ENCODE measurements at regions not wholly inside any gene's neighbourhood (a gene's known extent, or its start where the extent isn't known, plus 50 kb on each side); places are given as distances from the start of the nearest gene placed in this dataset.

DNA sequence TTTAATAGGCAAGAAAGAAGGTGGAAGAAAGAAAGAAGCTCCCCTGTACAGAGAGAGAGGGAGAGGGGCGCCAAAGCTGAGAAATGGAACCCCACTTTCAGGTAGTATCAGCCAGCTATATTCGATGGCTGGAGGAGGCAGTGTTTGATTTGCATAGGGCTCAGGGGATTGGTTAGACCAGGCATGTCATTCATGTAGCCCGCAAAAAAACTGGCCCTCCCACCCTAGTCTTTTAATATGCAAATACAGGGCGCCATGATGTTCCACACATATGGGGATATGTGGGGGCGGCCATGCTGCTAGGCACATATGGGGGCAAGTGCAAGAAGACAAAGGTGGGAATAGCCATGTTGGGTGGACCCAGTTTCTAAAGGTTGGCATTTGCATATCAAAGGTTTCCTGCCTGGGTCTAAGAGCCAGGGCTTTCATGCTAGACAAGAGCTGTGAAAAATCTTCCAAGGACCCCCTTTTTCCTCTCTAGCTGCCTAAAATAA lies 174.4 kb upstream of the ADRA1B start:
- intact Hi-C loops (cut with DNase I), result no loop called here
- no peak for ATAC-seq
- no peak for DNase-seq (ENCODE audit: missing footprints)

DNA sequence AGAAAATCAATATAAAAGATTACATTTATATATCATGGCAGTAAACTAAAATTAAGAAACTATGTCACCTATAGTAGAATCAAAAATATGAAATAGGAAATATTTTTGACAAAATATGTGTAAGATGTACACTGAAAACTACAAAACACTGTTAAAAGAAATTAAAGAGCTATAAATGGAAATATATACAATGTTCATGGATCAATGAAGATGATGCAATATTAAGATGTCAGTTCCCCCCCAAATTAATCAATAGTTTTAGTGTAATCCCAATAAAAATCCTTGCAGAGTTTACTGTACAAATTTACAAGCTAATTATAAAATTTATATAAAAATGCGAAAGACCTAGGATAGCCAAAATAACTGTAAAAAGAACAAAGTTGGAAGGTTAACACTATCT lies 173.0 kb upstream of the ADRA1B start:
- no peak for DNase-seq (ENCODE audit: missing footprints)
- no peak for ATAC-seq
- intact Hi-C loops (cut with DNase I), result no loop called here

DNA sequence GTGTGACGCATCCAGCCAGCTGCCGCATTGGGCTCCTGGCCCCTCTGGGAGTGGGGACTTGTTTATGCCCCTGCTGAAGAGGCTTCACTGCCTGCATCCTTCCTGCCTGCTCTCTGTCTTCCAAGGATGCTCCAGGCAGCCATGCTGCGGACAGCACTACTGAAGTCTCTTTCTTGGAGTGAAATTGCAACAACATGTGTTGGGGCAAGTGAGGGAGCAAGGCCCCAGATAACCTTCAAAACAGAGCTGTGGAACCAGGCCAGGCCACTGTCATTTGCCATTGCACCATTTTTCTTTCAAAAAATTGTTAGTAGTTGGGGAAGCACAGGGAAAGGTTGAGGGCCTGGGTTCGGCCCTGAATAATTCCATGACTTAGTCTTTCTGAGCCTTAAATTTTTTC lies 169.6 kb upstream of the ADRA1B start:
- DNase-seq (ENCODE audit: missing footprints) (no peak), ATAC-seq (no peak)
- intact Hi-C loops (cut with DNase I), result no loop called here

- intact Hi-C loops (cut with DNase I), result no loop called here
- ATAC-seq, result no peak
- no peak for DNase-seq (ENCODE audit: missing footprints)
Measured at GRCh38 chr5:159749146-159749545, 167.1 kb upstream of the ADRA1B start.

GRCh38 chr5:159750226-159750625 lies 166.1 kb upstream of the ADRA1B start:
- DNase-seq (ENCODE audit: missing footprints) (no peak), ATAC-seq (no peak)
- intact Hi-C loops (cut with DNase I), result no loop called here

- no peak for ATAC-seq
- intact Hi-C loops (cut with DNase I), result no loop called here
Measured at GRCh38 chr5:159751459-159751858, 164.8 kb upstream of the ADRA1B start.

DNA sequence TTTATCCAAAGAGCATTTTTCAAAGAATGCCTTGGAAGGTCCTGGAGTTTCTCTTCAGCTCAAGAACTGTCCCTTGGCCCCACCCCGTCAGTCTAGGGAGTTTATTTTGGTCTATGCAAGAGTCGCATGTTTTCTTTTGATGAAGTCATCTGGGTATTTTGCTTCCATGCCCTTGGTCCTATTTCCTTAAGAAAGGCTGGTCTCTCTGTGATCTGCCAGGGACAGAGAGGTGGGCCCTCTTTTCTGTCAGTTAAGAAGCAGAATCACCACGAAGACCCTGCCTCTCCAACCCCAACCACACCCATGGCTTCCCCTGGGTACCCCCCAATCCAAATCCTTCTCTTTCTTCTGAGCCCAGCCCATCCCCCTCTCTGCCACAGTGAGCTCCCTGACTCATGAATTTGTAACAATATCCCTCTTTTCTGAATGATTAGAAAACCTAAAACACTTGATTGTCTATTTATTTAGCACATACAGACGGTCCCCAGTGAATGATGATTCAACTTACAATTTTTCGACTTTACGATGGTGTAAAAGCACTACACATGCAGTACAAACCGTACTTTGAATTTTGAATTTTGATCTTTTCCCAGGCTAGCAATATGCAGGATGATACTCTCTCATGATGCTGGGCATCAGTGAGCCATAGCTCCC lies 163.5 kb upstream of the ADRA1B start:
- intact Hi-C loops (cut with DNase I), result no loop called here
- no peak for ATAC-seq
- DNase-seq (ENCODE audit: missing footprints), result no peak

More at GRCh38 chr5:159751459-159751858, 164.8 kb upstream of the ADRA1B start:
- no peak for DNase-seq (ENCODE audit: missing footprints)

GRCh38 chr5:159758189-159758588 lies 158.1 kb upstream of the ADRA1B start:
- intact Hi-C loops (cut with DNase I), result no loop called here
- ATAC-seq (no peak), DNase-seq (ENCODE audit: missing footprints) (no peak)

GRCh38 chr5:159759791-159760290 lies 156.4 kb upstream of the ADRA1B start:
- intact Hi-C loops (cut with DNase I), result no loop called here
- DNase-seq (ENCODE audit: missing footprints) (no peak), ATAC-seq (no peak)

DNA sequence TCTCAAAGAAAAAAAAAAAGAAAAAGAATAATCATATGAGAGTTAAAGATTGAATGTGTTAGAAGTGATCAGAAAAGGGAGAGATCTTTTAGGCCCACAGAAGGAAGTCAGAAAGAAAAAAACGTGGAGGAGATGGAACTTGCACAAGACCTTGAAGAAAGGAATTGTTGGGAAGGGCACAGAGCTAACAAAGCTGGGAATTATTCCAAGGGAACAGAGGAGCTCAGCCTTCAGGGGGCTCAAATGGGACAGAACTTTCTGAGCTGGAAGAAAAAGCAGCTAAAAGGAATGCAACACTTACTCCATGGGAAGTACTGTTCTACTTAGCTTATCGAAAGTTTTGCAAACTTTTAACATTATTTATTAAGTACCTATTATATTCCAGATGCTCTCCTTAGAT lies 153.4 kb upstream of the ADRA1B start:
- no peak for ATAC-seq
- intact Hi-C loops (cut with DNase I), result no loop called here
- DNase-seq (ENCODE audit: missing footprints), result no peak

- DNase-seq (ENCODE audit: missing footprints) (no peak), ATAC-seq (peak; percentile 35)
- intact Hi-C loops (cut with DNase I), result no loop called here
Measured at GRCh38 chr5:159763562-159763961, 152.7 kb upstream of the ADRA1B start.

- intact Hi-C loops (cut with DNase I), result no loop called here
- DNase-seq (ENCODE audit: missing footprints) (no peak), ATAC-seq (peak; percentile 58)
Measured at GRCh38 chr5:159764283-159765134, 151.8 kb upstream of the ADRA1B start.

DNA sequence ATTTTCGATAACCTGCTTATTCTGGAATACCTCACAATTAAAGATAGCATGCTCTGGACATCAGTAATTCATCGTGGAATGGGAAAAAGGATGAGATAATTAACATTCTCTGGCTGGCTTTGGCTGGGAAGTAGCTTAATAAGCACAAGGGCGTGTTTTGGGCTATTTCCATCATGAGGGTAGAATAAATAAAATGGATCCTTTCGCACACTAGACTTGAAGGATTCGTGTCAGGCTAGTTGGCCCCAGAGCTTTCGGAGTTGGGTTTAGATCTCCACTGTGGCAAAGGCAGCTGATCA lies 151.2 kb upstream of the ADRA1B start:
- intact Hi-C loops (cut with DNase I), result no loop called here
- DNase-seq (ENCODE audit: missing footprints) (no peak), ATAC-seq (no peak)

GRCh38 chr5:159765760-159766517 lies 150.3 kb upstream of the ADRA1B start:
- ATAC-seq, result no peak
- intact Hi-C loops (cut with DNase I), result no loop called here
- DNase-seq (ENCODE audit: missing footprints), result no peak

DNA sequence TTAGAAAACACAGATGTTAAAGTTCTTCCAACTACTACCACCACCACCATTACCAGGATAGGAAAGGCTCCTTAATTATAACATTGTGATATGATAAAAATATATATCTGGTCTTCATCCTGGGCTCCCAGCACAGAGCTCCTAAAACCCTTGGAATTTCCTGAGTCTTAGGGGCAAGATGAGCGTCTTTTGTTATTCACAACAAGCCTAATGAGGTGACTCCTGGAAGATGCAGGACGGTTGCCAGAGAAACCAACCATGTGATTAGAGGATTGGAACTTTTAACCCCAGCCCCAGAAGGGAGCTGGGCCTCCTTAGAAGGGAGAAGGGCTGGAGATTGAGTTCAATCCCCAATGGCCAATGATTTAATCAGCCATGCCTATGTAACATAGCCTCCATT lies 148.0 kb upstream of the ADRA1B start:
- DNase-seq (ENCODE audit: missing footprints) (no peak), ATAC-seq (no peak)
- intact Hi-C loops (cut with DNase I), result no loop called here

DNA sequence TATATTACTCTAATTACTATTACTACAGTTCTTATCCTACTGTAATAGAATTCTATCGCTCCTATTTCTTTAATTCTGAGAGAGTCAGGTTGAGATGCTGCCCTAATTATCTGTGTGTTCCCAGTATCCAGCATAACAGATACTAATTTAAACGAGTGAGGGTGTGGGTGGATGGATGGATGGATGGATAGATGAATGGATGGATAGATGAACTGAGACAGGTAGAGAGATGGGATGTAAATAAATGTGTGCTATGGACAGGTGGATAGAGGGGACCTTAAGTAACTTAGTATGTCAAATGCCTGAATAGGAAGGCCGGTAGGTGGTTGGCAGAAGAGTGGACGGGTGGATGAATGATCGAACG lies 143.6 kb upstream of the ADRA1B start:
- ATAC-seq (no peak), DNase-seq (ENCODE audit: missing footprints) (no peak)
- intact Hi-C loops (cut with DNase I), result loop anchor here (10.0 kb wide), 2 partner anchors 258 to 328 kb away; no protein-coding TSS in a partner anchor

GRCh38 chr5:159773062-159773924 lies 143.0 kb upstream of the ADRA1B start:
- peak; percentile 96 for ATAC-seq
- peak; percentile 88 for DNase-seq (ENCODE audit: missing footprints)
- intact Hi-C loops (cut with DNase I), result loop anchor here (10.0 kb wide), 2 partner anchors 258 to 328 kb away; no protein-coding TSS in a partner anchor

GRCh38 chr5:159774476-159775031 lies 141.7 kb upstream of the ADRA1B start:
- no peak for DNase-seq (ENCODE audit: missing footprints)
- intact Hi-C loops (cut with DNase I), result loop anchor here (5.0 to 10.0 kb wide), 3 partner anchors 143 to 330 kb away; partner anchors contain the start of gene ADRA1B
- ATAC-seq, result no peak
